K562 (cell line): ENCODE measurements at regions not wholly inside any gene's neighbourhood (a gene's known extent, or its start where the extent isn't known, plus 50 kb on each side); places are given as distances from the start of the nearest gene placed in this dataset.

Experiments used
- ARHGAP35 ChIP-seq: fragments of 450-650 bp; IDR thresholded peaks from 2 replicates; pipeline ENCODE4 v1.6.1; 2018; ENCODE audit not compliant: partially characterized antibody
- CREB3L1 ChIP-seq: fragments of 450-650 bp; IDR thresholded peaks from 2 replicates; pipeline ENCODE4 v1.6.1; 2014; ENCODE audit warnings: low read depth, mild to moderate bottlenecking, moderate library complexity, borderline replicate concordance
- E2F4 ChIP-seq: sonication (generic); formaldehyde crosslinking; IDR thresholded peaks from 2 replicates; pipeline ENCODE4 v1.8.0; 2022; ENCODE audit warnings: mild to moderate bottlenecking, low read depth, missing genetic modification reagents
- E2F8 ChIP-seq: fragments of 450-650 bp; IDR thresholded peaks from 2 replicates; pipeline ENCODE4 v1.7.1; 2018; ENCODE audit warnings: mild to moderate bottlenecking, low read depth; ENCODE audit not compliant: partially characterized antibody
- FOXK1 ChIP-seq: sonication (generic); formaldehyde crosslinking; IDR thresholded peaks from 2 replicates; pipeline ENCODE4 v1.8.0; 2022; ENCODE audit warnings: missing genetic modification reagents, mild to moderate bottlenecking, borderline replicate concordance
- NR0B1 ChIP-seq: fragments of 450-650 bp; IDR thresholded peaks from one replicate; pipeline ENCODE4 v1.6.1; 2018; ENCODE audit warnings: mild to moderate bottlenecking, moderate library complexity; ENCODE audit not compliant: partially characterized antibody
- NR2F6 ChIP-seq: fragments of 450-650 bp; formaldehyde crosslinking; IDR thresholded peaks from 2 replicates; pipeline ENCODE4 v1.4.0; 2020; ENCODE audit warnings: mild to moderate bottlenecking
- RERE ChIP-seq: sonication (generic); formaldehyde crosslinking; IDR thresholded peaks from 2 replicates; pipeline ENCODE4 v1.8.0; 2023; ENCODE audit warnings: missing genetic modification reagents, mild to moderate bottlenecking, borderline replicate concordance
- SNIP1 ChIP-seq: fragments of 450-650 bp; IDR thresholded peaks from 2 replicates; pipeline ENCODE4 v1.7.1; 2017; ENCODE audit warnings: low read depth, mild to moderate bottlenecking
- XRCC3 ChIP-seq: fragments of 450-650 bp; IDR thresholded peaks from 2 replicates; pipeline ENCODE4 v1.6.1; 2017; ENCODE audit warnings: mild to moderate bottlenecking, moderate library complexity
- ZNF165 ChIP-seq: fragments of 250-450 bp; sonication (Bioruptor Pico); IDR thresholded peaks from 2 replicates; pipeline ENCODE4 v1.4.0; 2020; ENCODE audit warnings: borderline replicate concordance
- ZNF239 ChIP-seq: fragments of 250-450 bp; sonication (Bioruptor Pico); IDR thresholded peaks from 2 replicates; pipeline ENCODE4 v1.4.0; 2020; ENCODE audit warnings: mild to moderate bottlenecking
- ZNF274 ChIP-seq: IDR thresholded peaks from 2 replicates; pipeline ENCODE4 v1.6.1; 2011; ENCODE audit warnings: low read depth, mild to moderate bottlenecking, low read length, moderate library complexity, borderline replicate concordance

- TF ChIP-seq NR2F6 (CRISPR knock-in tag), result no peak; the same call in 1 of the 2 replicates
- peak; percentile 52; the same call in 1 of the 2 replicates for TF ChIP-seq ZNF165 (CRISPR knock-in tag)
- TF ChIP-seq SNIP1, result no peak
- no peak for TF ChIP-seq E2F4
- peak; percentile 70; the same call in 1 of the 2 replicates for TF ChIP-seq ZNF274
- TF ChIP-seq NR0B1, result no peak
- TF ChIP-seq RERE (CRISPR knock-in tag), result no peak
- TF ChIP-seq ZNF239, result peak; percentile 63
- TF ChIP-seq FOXK1 (CRISPR knock-in tag), result 0 out of 2 replicates have a peak, but pooled peaks have one; percentile 64
- no peak for TF ChIP-seq ARHGAP35
- peak; percentile 65; the same call in 1 of the 2 replicates for TF ChIP-seq CREB3L1
- peak; percentile 77 for TF ChIP-seq XRCC3
- TF ChIP-seq E2F8, result peak; percentile 55
Measured at GRCh38 chr6:14734416-14735340, 511.2 kb upstream of the JARID2 start (continued).
